Progenitor cell of endocrine pancreas (in vitro differentiated cells): ENCODE measurements at regions not wholly inside any gene's neighbourhood (a gene's known extent, or its start where the extent isn't known, plus 50 kb on each side); places are given as distances from the start of the nearest gene placed in this dataset.

Experiments used
- DNase-seq: peaks from one replicate; pipeline ENCODE4 v3.0.0; 2021; ENCODE audit warnings: low spot score; ENCODE audit not compliant: unreplicated experiment
- H3K27ac Mint-ChIP-seq: 2 replicates; pipeline ENCODE4 v1.8.0; 2021; ENCODE audit warnings: mild to moderate bottlenecking, moderate library complexity, mixed read lengths
- H3K27me3 Mint-ChIP-seq: 2 replicates; pipeline ENCODE4 v1.8.0; 2021; ENCODE audit warnings: mixed read lengths
- H3K36me3 Mint-ChIP-seq: 2 replicates; pipeline ENCODE4 v1.8.0; 2022; ENCODE audit warnings: mixed read lengths; ENCODE audit not compliant: insufficient read depth
- H3K4me1 Mint-ChIP-seq: 2 replicates; pipeline ENCODE4 v1.8.0; 2021; ENCODE audit warnings: low read depth, mixed read lengths
- H3K4me3 Mint-ChIP-seq: 2 replicates; pipeline ENCODE4 v1.8.0; 2021; ENCODE audit warnings: low read depth, mild to moderate bottlenecking, moderate library complexity, mixed read lengths
- H3K9me3 Mint-ChIP-seq: 2 replicates; pipeline ENCODE4 v1.8.0; 2021; ENCODE audit warnings: low read depth, mixed read lengths
- TF ChIP-seq, protein P1 (sequence below): fragments of 200-600 bp; sonication (generic); IDR thresholded peaks from one replicate; pipeline ENCODE4 v1.5.0; 2021; ENCODE audit warnings: antibody characterized with exemption, mild to moderate bottlenecking; ENCODE audit not compliant: unreplicated experiment

DNA sequence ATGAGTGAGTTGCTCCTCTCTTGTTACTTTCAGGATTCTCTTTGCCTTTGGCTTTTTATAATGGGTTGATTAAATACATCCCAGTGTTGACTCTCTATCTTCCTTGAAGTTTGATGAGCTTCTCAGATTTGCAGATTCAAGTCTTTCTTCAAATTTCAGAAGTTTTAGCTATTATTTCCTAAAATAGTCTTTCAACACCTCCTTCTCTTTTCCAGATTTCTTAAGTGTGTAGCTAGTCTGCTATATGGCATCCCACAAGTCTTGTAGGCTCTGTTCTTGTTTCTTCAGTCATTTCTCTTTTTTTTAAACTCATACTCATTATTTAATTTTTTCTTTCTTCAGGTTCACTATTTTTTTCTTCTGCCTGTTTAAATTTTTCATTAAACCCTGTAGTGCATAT is 287.7 kb upstream of the CNTNAP5 start:
- H3K4me1 Mint-ChIP-seq: peaks cover 3% of the 10 kb centered on the region
- no peak overlapping the region for H3K27ac Mint-ChIP-seq
- no peaks in the 10 kb centered on the region for H3K9me3 Mint-ChIP-seq
- DNase-seq: no peak
- no peaks in the 10 kb centered on the region for H3K36me3 Mint-ChIP-seq
- TF ChIP-seq, protein P1, sequence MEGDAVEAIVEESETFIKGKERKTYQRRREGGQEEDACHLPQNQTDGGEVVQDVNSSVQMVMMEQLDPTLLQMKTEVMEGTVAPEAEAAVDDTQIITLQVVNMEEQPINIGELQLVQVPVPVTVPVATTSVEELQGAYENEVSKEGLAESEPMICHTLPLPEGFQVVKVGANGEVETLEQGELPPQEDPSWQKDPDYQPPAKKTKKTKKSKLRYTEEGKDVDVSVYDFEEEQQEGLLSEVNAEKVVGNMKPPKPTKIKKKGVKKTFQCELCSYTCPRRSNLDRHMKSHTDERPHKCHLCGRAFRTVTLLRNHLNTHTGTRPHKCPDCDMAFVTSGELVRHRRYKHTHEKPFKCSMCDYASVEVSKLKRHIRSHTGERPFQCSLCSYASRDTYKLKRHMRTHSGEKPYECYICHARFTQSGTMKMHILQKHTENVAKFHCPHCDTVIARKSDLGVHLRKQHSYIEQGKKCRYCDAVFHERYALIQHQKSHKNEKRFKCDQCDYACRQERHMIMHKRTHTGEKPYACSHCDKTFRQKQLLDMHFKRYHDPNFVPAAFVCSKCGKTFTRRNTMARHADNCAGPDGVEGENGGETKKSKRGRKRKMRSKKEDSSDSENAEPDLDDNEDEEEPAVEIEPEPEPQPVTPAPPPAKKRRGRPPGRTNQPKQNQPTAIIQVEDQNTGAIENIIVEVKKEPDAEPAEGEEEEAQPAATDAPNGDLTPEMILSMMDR: no peak
- H3K27me3 Mint-ChIP-seq: no peaks in the 10 kb centered on the region
- H3K4me3 Mint-ChIP-seq: no peak overlapping the region

DNA sequence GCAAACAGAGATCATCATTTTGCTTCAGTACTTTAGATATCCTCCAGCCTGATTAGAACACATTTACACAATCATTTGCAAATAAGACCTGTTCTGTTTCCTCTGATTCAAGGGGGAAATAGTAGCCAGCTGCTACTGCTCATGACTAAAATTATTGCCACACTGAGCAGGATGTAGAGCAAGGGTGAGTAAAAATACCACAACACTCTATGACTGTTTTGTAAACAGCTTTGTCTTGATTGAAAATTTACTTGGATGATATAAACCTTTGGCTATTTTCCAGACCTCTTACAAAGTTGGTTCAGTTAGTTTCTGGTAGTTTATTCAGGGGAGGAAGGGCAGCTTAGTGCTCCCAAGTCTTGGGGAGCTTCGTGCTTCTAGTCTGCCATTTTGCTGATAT is 286.4 kb upstream of the CNTNAP5 start:
- Mint-ChIP-seq H3K4me1 (peaks cover 1% of the 10 kb centered on the region), H3K27me3 (no peaks in the 10 kb centered on the region), H3K9me3 (no peaks in the 10 kb centered on the region), H3K4me3 (no peak overlapping the region), H3K27ac (no peak overlapping the region), H3K36me3 (no peaks in the 10 kb centered on the region)
- TF ChIP-seq, protein P1: no peak
- DNase-seq: no peak

- TF ChIP-seq, protein P1: no peak
- Mint-ChIP-seq H3K4me3 (no peak overlapping the region), H3K4me1 (peaks cover 3% of the 10 kb centered on the region), H3K27ac (no peak overlapping the region), H3K36me3 (no peaks in the 10 kb centered on the region), H3K27me3 (no peaks in the 10 kb centered on the region), H3K9me3 (no peaks in the 10 kb centered on the region)
- no peak for DNase-seq
Measured at GRCh38 chr2:123746006-123746405, 279.1 kb upstream of the CNTNAP5 start.

DNA sequence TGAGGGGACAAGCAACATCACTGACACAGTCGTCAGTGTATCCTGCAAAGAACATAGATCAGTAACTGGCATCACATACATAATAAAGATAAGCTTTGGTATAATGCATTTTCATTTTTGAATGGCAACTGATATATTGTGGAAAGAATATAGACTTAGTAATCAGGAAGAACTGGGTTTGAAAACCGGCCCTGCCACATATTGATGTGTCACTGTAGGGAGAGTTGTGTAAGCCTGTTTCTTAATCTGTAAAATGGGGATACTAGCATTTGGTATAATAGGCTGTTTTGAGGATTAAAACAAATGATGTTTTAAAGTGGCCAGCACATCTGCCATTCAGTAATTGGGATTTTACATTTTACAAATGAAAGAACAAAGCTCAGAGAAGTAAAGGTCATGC is 277.8 kb upstream of the CNTNAP5 start:
- Mint-ChIP-seq H3K4me3 (no peak overlapping the region), H3K9me3 (no peaks in the 10 kb centered on the region), H3K4me1 (peaks cover 3% of the 10 kb centered on the region), H3K27me3 (no peaks in the 10 kb centered on the region), H3K27ac (no peak overlapping the region), H3K36me3 (no peaks in the 10 kb centered on the region)
- no peak for DNase-seq
- TF ChIP-seq, protein P1: no peak

DNA sequence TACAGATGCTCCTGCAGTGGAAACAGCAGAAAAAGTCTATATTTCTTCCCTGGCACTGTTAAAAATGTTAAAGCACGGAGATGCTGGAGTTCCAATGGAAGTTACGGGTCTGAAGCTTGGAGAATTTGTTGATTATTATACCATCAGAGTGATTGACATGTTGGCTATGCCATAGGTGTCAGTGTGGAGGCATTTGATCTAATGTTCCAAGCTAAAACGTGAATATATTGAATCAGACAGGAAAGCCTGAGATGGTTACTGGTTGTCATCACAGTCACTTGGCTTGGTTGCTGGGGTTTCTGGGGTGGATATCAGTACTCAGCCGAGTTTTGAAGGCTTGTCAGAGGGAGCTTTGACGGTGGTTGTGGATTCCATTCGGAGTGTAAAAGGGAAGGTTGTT is 262.9 kb upstream of the CNTNAP5 start:
- H3K9me3 Mint-ChIP-seq: peaks cover 22% of the 10 kb centered on the region
- H3K27me3 Mint-ChIP-seq: no peaks in the 10 kb centered on the region
- no peak overlapping the region for H3K27ac Mint-ChIP-seq
- H3K4me3 Mint-ChIP-seq: no peak overlapping the region
- no peak for DNase-seq
- H3K36me3 Mint-ChIP-seq: peaks cover 1% of the 10 kb centered on the region
- no peaks in the 10 kb centered on the region for H3K4me1 Mint-ChIP-seq
- TF ChIP-seq, protein P1: no peak

DNA sequence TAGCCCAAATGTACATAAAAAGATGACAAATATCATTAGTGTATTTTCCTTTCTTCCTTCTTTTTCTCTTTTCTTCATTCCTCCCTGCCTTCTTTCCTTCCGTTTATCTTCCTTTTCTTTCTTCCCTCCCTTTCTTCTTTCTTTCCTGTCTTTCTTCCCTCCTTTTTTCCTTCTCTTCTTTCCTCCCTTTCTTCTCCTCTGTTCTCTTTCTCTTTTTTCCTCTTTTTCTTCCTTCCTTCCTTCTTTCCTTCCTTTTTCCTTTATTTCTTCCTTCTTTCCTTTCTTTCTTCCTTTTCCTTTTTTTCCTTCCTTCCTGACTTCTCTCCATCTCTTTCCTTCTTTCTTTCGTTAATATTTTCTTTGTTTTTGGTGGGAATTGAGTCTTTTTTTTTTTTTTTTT is 256.9 kb upstream of the CNTNAP5 start:
- no peak for DNase-seq
- Mint-ChIP-seq H3K4me3 (no peak overlapping the region), H3K4me1 (no peaks in the 10 kb centered on the region), H3K9me3 (peaks cover 7% of the 10 kb centered on the region), H3K27ac (no peak overlapping the region), H3K27me3 (no peaks in the 10 kb centered on the region), H3K36me3 (no peaks in the 10 kb centered on the region)
- TF ChIP-seq, protein P1: no peak
